GM23248 (cell line): ENCODE measurements at regions not wholly inside any gene's neighbourhood (a gene's known extent, or its start where the extent isn't known, plus 50 kb on each side); places are given as distances from the start of the nearest gene placed in this dataset.
"Not testable (repeated sequence)": the region's sequence is repeated elsewhere in the genome, so short reads cannot be mapped to it uniquely, and the experiment has no call there.

Experiments
- DNase-seq: peaks from one replicate; pipeline ENCODE4 v3.0.0-alpha.2; 2015
- H2AFZ ChIP-seq: fragments of 200-600 bp; sonication (generic); 2 replicates; pipeline ENCODE4 v1.6.1; 2016; ENCODE audit warnings: antibody characterized with exemption
- H3F3A ChIP-seq: fragments of 200-600 bp; sonication (generic); 2 replicates; pipeline ENCODE4 v1.6.1; 2016; ENCODE audit warnings: mild to moderate bottlenecking, antibody characterized with exemption, mixed run types; ENCODE audit not compliant: insufficient read depth
- H3K27ac ChIP-seq: fragments of 200-600 bp; sonication (generic); 2 replicates; pipeline ENCODE4 v1.5.1; 2016; ENCODE audit warnings: mild to moderate bottlenecking
- H3K27me3 ChIP-seq: fragments of 200-600 bp; sonication (generic); replicated peaks from 2 replicates; pipeline ENCODE4 v1.6.1; 2016; ENCODE audit warnings: mild to moderate bottlenecking; ENCODE audit not compliant: insufficient read depth
- H3K36me3 ChIP-seq: fragments of 200-600 bp; sonication (generic); 2 replicates; pipeline ENCODE4 v1.6.1; 2016; ENCODE audit warnings: low read depth, mild to moderate bottlenecking
- H3K4me1 ChIP-seq: fragments of 200-600 bp; sonication (generic); 2 replicates; pipeline ENCODE4 v1.6.1; 2016; ENCODE audit warnings: mild to moderate bottlenecking; ENCODE audit not compliant: insufficient read depth
- H3K4me2 ChIP-seq: fragments of 200-600 bp; sonication (generic); one replicate; pipeline ENCODE4 v1.6.1; 2016; ENCODE audit warnings: mild to moderate bottlenecking; ENCODE audit not compliant: unreplicated experiment
- H3K4me3 ChIP-seq: fragments of 200-600 bp; sonication (generic); 2 replicates; pipeline ENCODE4 v1.5.1; 2016; ENCODE audit warnings: mild to moderate bottlenecking
- H3K79me2 ChIP-seq: fragments of 200-600 bp; sonication (generic); 2 replicates; pipeline ENCODE4 v1.6.1; 2016; ENCODE audit warnings: mild to moderate bottlenecking; ENCODE audit not compliant: insufficient read depth
- H3K9ac ChIP-seq: fragments of 200-600 bp; sonication (generic); 2 replicates; pipeline ENCODE4 v1.6.1; 2016; ENCODE audit warnings: mild to moderate bottlenecking
- H3K9me2 ChIP-seq: fragments of 200-600 bp; sonication (generic); 2 replicates; pipeline ENCODE4 v1.6.1; 2016; ENCODE audit warnings: mixed run types, mild to moderate bottlenecking, moderate library complexity; ENCODE audit not compliant: insufficient read depth
- H3K9me3 ChIP-seq: fragments of 200-600 bp; sonication (generic); one replicate; pipeline ENCODE4 v1.6.1; 2017; ENCODE audit warnings: low read depth
- H4K20me1 ChIP-seq: fragments of 200-600 bp; sonication (generic); 2 replicates; pipeline ENCODE4 v1.6.0; 2016; ENCODE audit not compliant: insufficient read depth
- EZH2 ChIP-seq: fragments of 200-600 bp; sonication (generic); IDR thresholded peaks from 2 replicates; pipeline ENCODE4 v1.6.1; 2018; ENCODE audit warnings: antibody characterized with exemption, mild to moderate bottlenecking; ENCODE audit not compliant: insufficient read depth, poor library complexity, severe bottlenecking
- EZH2phosphoT487 ChIP-seq: fragments of 200-600 bp; sonication (generic); IDR thresholded peaks from 2 replicates; pipeline ENCODE4 v1.6.1; 2018; ENCODE audit warnings: antibody characterized with exemption, moderate library complexity, mild to moderate bottlenecking, low read depth; ENCODE audit not compliant: insufficient read depth
- WGBS, 2 experiments: methylation state at CpG; one replicate each; pipeline ENCODE4 v1.1.6; 2015 to 2017; ENCODE audit warnings: low lambda C conversion rate in 2 of 2, low coverage in 1 of 2; ENCODE audit errors: missing lambda C conversion rate in 2 of 2; 5-methylcytosine and 5-hydroxymethylcytosine counted together
- in situ Hi-C: fragments of 300-500 bp; cut with MboI; formaldehyde crosslinking; loops from 2 replicates; pipeline ENCODE4 v1.15.0; 2020

DNA sequence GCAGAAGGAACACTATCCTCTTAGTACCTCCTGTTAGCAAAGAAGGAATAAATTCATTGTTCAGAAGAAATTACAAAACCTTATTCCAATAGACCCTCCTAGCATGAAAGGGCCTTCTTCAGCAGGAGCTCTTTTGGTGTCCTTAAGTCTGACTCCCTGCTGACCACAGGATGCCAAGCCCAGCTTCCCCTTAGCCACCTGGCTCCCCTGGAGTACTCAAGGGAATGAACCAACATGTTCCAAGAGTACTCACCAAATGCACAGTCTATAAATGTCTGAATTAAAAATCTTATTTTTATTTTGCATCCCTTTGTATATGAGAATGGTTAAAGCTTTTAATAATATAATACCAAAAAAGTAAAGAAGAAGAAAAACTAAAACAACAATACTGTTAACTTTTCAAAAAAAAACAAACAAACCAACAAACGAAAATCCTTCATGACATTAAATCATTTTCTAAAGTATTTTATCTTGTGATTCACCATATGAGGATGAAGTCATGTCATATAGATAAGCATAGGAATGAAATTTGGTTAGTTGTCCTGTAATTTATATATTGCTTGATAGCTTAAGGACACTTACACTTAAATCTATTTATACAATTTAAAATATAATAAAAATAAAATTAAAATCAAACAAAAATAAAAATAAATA is 1355.1 kb downstream of the HACE1 start:
- TF ChIP-seq EZH2 = no peak
- no peak for TF ChIP-seq EZH2phosphoT487
- WGBS, 2 experiments = 0 to 7% methylated on average over 1 of the region's 1 CpG

DNA sequence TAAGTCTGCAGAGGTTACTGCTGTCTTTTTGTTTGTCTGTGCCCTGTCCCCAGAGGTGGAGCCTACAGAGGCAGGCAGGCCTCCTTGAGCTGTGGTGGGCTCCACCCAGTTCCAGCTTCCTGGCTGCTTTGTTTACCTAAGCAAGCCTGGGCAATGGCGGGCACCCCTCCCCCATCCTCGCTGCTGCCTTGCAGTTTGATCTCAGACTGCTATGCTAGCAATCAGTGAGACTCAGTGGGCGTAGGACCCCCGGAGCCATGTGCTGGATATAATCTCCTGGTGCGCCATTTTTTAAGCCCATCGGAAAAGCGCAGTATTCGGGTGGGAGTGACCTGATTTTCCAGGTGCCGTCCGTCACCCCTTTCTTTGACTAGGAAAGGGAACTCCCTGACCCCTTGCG is 1363.1 kb downstream of the HACE1 start:
- H4K20me1 ChIP-seq, H3K36me3 ChIP-seq, H3K27ac ChIP-seq, H3K9me3 ChIP-seq, H3K4me3 ChIP-seq, H3F3A ChIP-seq, H3K9ac ChIP-seq, in situ Hi-C loops, H3K4me2 ChIP-seq, H3K79me2 ChIP-seq, H2AFZ ChIP-seq, H3K9me2 ChIP-seq, DNase-seq, H3K4me1 ChIP-seq, H3K27me3 ChIP-seq: not testable (repeated sequence)
- 43 to 44% methylated on average over 7 to 11 of the region's 11 CpGs for WGBS, 2 experiments

More for the DNA sequence above, 1355.1 kb downstream of the HACE1 start:
- in situ Hi-C loops = no loop called here
- Histone ChIP-seq H3K9ac (no peak overlapping the region), H3K4me2 (no peak overlapping the region), H3K27ac (no peak overlapping the region), H3K79me2 (no peaks in the 10 kb centered on the region), H4K20me1 (no peaks in the 10 kb centered on the region), H3K36me3 (no peaks in the 10 kb centered on the region), H3K9me3 (no peaks in the 10 kb centered on the region), H3F3A (no peaks in the 10 kb centered on the region), H3K4me3 (no peak overlapping the region), H3K4me1 (no peaks in the 10 kb centered on the region), H2AFZ (no peak overlapping the region), H3K27me3 (no peaks in the 10 kb centered on the region), H3K9me2 (no peaks in the 10 kb centered on the region)
- DNase-seq = no peak

DNA sequence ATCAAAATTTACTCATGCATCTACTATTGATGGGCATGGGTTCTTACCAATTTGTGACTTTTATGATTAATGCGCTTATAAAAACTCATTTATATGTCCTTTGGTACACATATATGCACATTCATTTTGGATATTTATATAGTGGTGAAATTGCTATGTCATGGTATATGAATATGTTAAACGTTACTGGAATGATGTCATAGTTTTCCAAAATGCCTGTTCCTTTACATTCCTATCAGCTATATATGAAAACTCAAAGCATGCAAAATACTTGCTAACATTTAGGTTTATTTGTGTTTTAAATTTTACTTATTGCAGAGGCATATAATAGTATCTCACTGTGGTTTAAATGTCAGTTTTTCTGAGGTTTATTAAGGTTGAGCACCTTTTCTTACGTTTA is 1403.1 kb downstream of the HACE1 start:
- Histone ChIP-seq H3K27ac (no peak overlapping the region), H4K20me1 (no peaks in the 10 kb centered on the region), H3K9me3 (no peaks in the 10 kb centered on the region), H3K4me3 (no peak overlapping the region), H3K27me3 (no peaks in the 10 kb centered on the region), H3K4me2 (no peak overlapping the region), H3K4me1 (no peaks in the 10 kb centered on the region), H2AFZ (no peak overlapping the region), H3K79me2 (no peaks in the 10 kb centered on the region), H3K36me3 (no peaks in the 10 kb centered on the region), H3K9me2 (no peaks in the 10 kb centered on the region), H3K9ac (no peak overlapping the region), H3F3A (no peaks in the 10 kb centered on the region)
- WGBS, 2 experiments = 37 to 40% methylated on average over 3 of the region's 3 CpGs
- no peak for DNase-seq
- TF ChIP-seq EZH2phosphoT487 = no peak
- TF ChIP-seq EZH2 = no peak
- in situ Hi-C loops = no loop called here

DNA sequence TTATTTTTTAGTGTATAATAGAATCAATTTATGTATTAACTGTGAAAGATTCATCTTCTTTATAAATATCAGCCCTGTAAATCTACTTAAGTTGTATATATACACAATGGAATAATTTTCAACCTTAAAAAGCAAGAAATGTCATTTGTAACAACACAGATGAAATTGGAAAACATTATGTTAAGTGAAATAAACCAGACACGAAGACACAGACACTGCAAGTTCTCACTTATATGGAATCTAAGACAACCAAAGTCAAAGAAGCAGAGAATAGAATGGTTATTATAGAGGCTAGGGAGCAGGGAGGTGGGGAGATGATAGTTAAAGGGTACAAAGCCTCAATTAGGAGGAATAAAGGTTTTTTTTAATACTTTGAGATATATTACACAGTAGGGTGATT is 1404.4 kb downstream of the HACE1 start:
- WGBS, 2 experiments = 25% methylated on average over 1 of the region's 1 CpG
- Histone ChIP-seq H3K27me3 (no peaks in the 10 kb centered on the region), H3K27ac (no peak overlapping the region), H2AFZ (no peak overlapping the region), H4K20me1 (no peaks in the 10 kb centered on the region), H3K36me3 (no peaks in the 10 kb centered on the region), H3K9me2 (no peaks in the 10 kb centered on the region), H3K9ac (no peak overlapping the region), H3K9me3 (no peaks in the 10 kb centered on the region), H3K4me1 (no peaks in the 10 kb centered on the region), H3K4me3 (no peak overlapping the region), H3F3A (no peaks in the 10 kb centered on the region), H3K79me2 (no peaks in the 10 kb centered on the region), H3K4me2 (no peak overlapping the region)
- DNase-seq = no peak
- in situ Hi-C loops = no loop called here
- TF ChIP-seq EZH2 (no peak), EZH2phosphoT487 (no peak)

DNA sequence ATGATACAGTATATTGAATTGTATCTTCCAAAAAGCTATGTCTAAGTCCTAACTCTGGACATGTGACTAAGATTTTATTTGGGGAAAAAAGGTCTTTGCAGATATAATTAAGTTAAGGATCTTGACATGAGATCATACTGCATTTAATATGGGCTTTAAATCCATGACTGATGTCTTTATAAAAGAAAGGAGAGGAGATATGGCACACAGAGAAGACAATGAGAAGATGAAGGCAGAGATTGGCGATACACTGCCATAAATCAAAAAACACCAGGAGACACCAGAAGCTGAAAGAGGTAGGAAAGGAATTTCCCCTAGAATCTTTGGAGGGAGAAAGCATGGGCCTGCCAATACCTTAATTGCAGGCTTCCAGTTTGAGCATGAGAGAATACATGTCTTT is 1450.2 kb downstream of the HACE1 start:
- no peaks in the 10 kb centered on the region for H3K4me1 ChIP-seq
- H3K27me3 ChIP-seq = no peaks in the 10 kb centered on the region
- DNase-seq = no peak
- no peak overlapping the region for H3K9ac ChIP-seq
- H2AFZ ChIP-seq = no peak overlapping the region
- no peak overlapping the region for H3K27ac ChIP-seq
- no peaks in the 10 kb centered on the region for H3K9me3 ChIP-seq
- no peaks in the 10 kb centered on the region for H4K20me1 ChIP-seq
- no peak overlapping the region for H3K4me2 ChIP-seq
- 17 to 19% methylated on average over 1 of the region's 1 CpG for WGBS, 2 experiments
- H3K4me3 ChIP-seq = no peak overlapping the region
- in situ Hi-C loops = no loop called here
- no peaks in the 10 kb centered on the region for H3K36me3 ChIP-seq
- TF ChIP-seq EZH2 (no peak), EZH2phosphoT487 (no peak)
- no peaks in the 10 kb centered on the region for H3K9me2 ChIP-seq
- no peaks in the 10 kb centered on the region for H3K79me2 ChIP-seq
- H3F3A ChIP-seq = no peaks in the 10 kb centered on the region
